GM19324 (cell line): ENCODE measurements at regions not wholly inside any gene's neighbourhood (a gene's known extent, or its start where the extent isn't known, plus 50 kb on each side); places are given as distances from the start of the nearest gene placed in this dataset.
"Not testable (repeated sequence)": the region's sequence is repeated elsewhere in the genome, so short reads cannot be mapped to it uniquely, and the experiment has no call there.

Experiments
- ATAC-seq: cut with Tn5 transposase; IDR thresholded peaks from one replicate; pipeline ENCODE4 v1.9.1; 2021; ENCODE audit warnings: mild to moderate bottlenecking, moderate library complexity; ENCODE audit not compliant: unreplicated experiment, low FRiP score

GRCh38 chr5:13640270-13640669 lies 304.2 kb downstream of the DNAH5 start:
- ATAC-seq = no peak

GRCh38 chr5:13632676-13633075 lies 311.8 kb downstream of the DNAH5 start:
- ATAC-seq = no peak

- no peak for ATAC-seq
Observed at GRCh38 chr5:13629218-13629617, 315.3 kb downstream of the DNAH5 start.

GRCh38 chr5:13627673-13628454 lies 316.6 kb downstream of the DNAH5 start:
- no peak for ATAC-seq

GRCh38 chr5:13625616-13626198 lies 318.8 kb downstream of the DNAH5 start:
- no peak for ATAC-seq

- no peak for ATAC-seq
Observed at GRCh38 chr5:13624283-13625074, 320.0 kb downstream of the DNAH5 start.

GRCh38 chr5:13613621-13614020 lies 330.9 kb downstream of the DNAH5 start:
- ATAC-seq = no peak

GRCh38 chr5:13611604-13612003 lies 332.9 kb downstream of the DNAH5 start:
- no peak for ATAC-seq

GRCh38 chr5:13609504-13609903 lies 335.0 kb downstream of the DNAH5 start:
- ATAC-seq = no peak

GRCh38 chr5:13606051-13606450 lies 338.4 kb downstream of the DNAH5 start:
- ATAC-seq = no peak

GRCh38 chr5:13601112-13601511 lies 343.4 kb downstream of the DNAH5 start:
- ATAC-seq = no peak

- no peak for ATAC-seq
Observed at GRCh38 chr5:13595978-13596377, 348.5 kb downstream of the DNAH5 start.

- ATAC-seq = no peak
Observed at GRCh38 chr5:13591621-13592020, 352.9 kb downstream of the DNAH5 start.

GRCh38 chr5:13585324-13585723 lies 359.2 kb downstream of the DNAH5 start:
- no peak for ATAC-seq

- no peak for ATAC-seq
Observed at GRCh38 chr5:13581914-13582313, 362.6 kb downstream of the DNAH5 start.

- ATAC-seq = no peak
Observed at GRCh38 chr5:13581132-13581531, 363.4 kb downstream of the DNAH5 start.

GRCh38 chr5:13580058-13580457 lies 364.4 kb downstream of the DNAH5 start:
- no peak for ATAC-seq

GRCh38 chr5:13579091-13579490 lies 365.4 kb downstream of the DNAH5 start:
- ATAC-seq = not testable (repeated sequence)

- not testable (repeated sequence) for ATAC-seq
Observed at GRCh38 chr5:13578311-13579039, 366.0 kb downstream of the DNAH5 start.

- no peak for ATAC-seq
Observed at GRCh38 chr5:13574574-13574973, 369.9 kb downstream of the DNAH5 start.

- no peak for ATAC-seq
Observed at GRCh38 chr5:13572163-13572562, 372.3 kb downstream of the DNAH5 start.
